Transverse colon (tissue), 4 donors: ENCODE measurements at regions not wholly inside any gene's neighbourhood (a gene's known extent, or its start where the extent isn't known, plus 50 kb on each side); places are given as distances from the start of the nearest gene placed in this dataset.

Source experiments
- DNase-seq: peaks from one replicate; pipeline ENCODE4 v3.0.0-alpha.2; 2019
- H3K27ac ChIP-seq, 4 donors: fragments of 200-600 bp; sonication (generic); 2 replicates each; pipeline ENCODE4 v1.5.1; 2016 to 2018; ENCODE audit warnings: inconsistent platforms in 4 of 4
- H3K27me3 ChIP-seq: fragments of 200-600 bp; sonication (generic); 2 replicates; pipeline ENCODE4 v1.5.1; 2017; ENCODE audit warnings: inconsistent platforms
- H3K36me3 ChIP-seq, 4 donors: fragments of 200-600 bp; sonication (generic); 2 replicates each; pipeline ENCODE4 v1.5.1; 2017 to 2019; ENCODE audit warnings: inconsistent platforms in 4 of 4
- H3K4me1 ChIP-seq, 4 donors: fragments of 200-600 bp; sonication (generic); 2 replicates each; pipeline ENCODE4 v1.5.1; 2017 to 2020; ENCODE audit warnings: inconsistent platforms in 4 of 4
- H3K4me3 ChIP-seq, 4 donors: fragments of 200-600 bp; sonication (generic); 1 replicate in 1 of 4; 2 replicates in 3 of 4; pipeline versions ENCODE4 v1.5.1 to v1.6.1; 2017 to 2019; ENCODE audit warnings: inconsistent platforms in 4 of 4
- H3K9me3 ChIP-seq, 2 donors: fragments of 200-600 bp; sonication (generic); 2 replicates each; pipeline ENCODE4 v1.5.1; 2017 to 2019; ENCODE audit warnings: inconsistent platforms in 2 of 2
- EP300 ChIP-seq: sonication (generic); formaldehyde crosslinking; IDR thresholded peaks from one replicate; pipeline ENCODE4 v1.6.1; 2017; ENCODE audit warnings: antibody characterized with exemption, low read depth
- POLR2A ChIP-seq: fragments of 450-650 bp; IDR thresholded peaks from one replicate; pipeline ENCODE4 v1.6.1; 2016; ENCODE audit warnings: antibody characterized with exemption, mild to moderate bottlenecking, moderate library complexity
- POLR2AphosphoS5 ChIP-seq, 3 donors: sonication (generic); formaldehyde crosslinking; IDR thresholded peaks; one replicate each; pipeline ENCODE4 v1.6.1; 2016; ENCODE audit warnings: antibody characterized with exemption in 3 of 3
- WGBS, 2 donors: methylation state at CpG; one replicate each; pipeline ENCODE4 v1.1.5; 2018; ENCODE audit warnings: low coverage in 1 of 2; 5-methylcytosine and 5-hydroxymethylcytosine counted together
- in situ Hi-C, 4 donors: fragments of 200-750 bp; cut with MboI; loops; one replicate each; pipeline versions ENCODE4 v1.15.0 to v1.15.1; 2017; ENCODE audit warnings: low sequenced_read_pairs in 3 of 4, low pct_ligation_motif_present in 1 of 4, low pct_unique_long_range_greater_than_20kb in 1 of 4
- intact Hi-C: fragments of 100-400 bp; cut with DNase I; formaldehyde crosslinking; loops from one replicate; pipeline ENCODE4 v1.15.1; 2023; ENCODE audit warnings: low total_unique reads
- TF ChIP-seq, protein P1 (sequence below), 5 experiments: fragments of 200-600 bp in 3 of 5; fragments of 450-650 bp in 2 of 5; sonication (generic) in 3 of 5; IDR thresholded peaks; 1 replicate in 2 of 5; 2 replicates in 3 of 5; pipeline ENCODE4 v1.5.1; 2016 to 2017; ENCODE audit warnings: antibody characterized with exemption in 5 of 5, inconsistent platforms in 3 of 5, mild to moderate bottlenecking in 2 of 5, moderate library complexity in 1 of 5

DNA sequence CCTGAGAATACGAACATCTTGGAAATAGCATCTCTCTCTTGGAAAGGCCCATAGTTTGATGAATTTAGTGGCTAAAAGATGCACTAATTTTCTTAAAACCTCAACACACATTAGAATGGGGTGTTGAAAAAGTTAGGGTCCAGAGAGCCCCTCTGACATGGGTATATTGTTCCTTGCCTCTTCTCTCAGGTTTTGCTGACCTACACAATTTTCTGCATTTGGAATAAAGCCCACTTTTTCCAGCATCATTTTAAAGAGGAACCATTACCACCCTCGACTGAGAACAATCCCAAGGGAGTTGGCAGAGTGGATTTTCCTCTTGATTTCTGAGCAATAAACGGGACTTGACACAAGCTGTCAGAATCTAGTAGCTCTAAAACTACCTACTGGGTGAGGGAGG is 156.1 kb downstream of the PMP22 start:
- Histone ChIP-seq H3K9me3 (no peaks in the 10 kb centered on the region), H3K27ac (no peak overlapping the region), H3K36me3 (no peaks in the 10 kb centered on the region), H3K4me3 (no peak overlapping the region), H3K27me3 (no peaks in the 10 kb centered on the region), H3K4me1 (peaks cover 6 to 12% (median 10%) of the 10 kb centered on the region in 4 donors)
- 76 to 80% methylated on average over 1 to 3 of the region's 3 CpGs for WGBS, 2 donors
- no peak for DNase-seq
- intact Hi-C loops (no loop called here), in situ Hi-C loops (no loop called here)
- TF ChIP-seq POLR2A (no peak), POLR2AphosphoS5 (IDR thresholded peaks at IDR 0.05) (no peak)

GRCh38 chr17:15106540-15106939 is 158.6 kb downstream of the PMP22 start:
- DNase-seq = no peak
- Histone ChIP-seq H3K9me3 (no peaks in the 10 kb centered on the region), H3K4me1 (no peaks in the 10 kb centered on the region), H3K36me3 (no peaks in the 10 kb centered on the region), H3K27ac (no peak overlapping the region), H3K4me3 (no peak overlapping the region), H3K27me3 (no peaks in the 10 kb centered on the region)
- in situ Hi-C loops (no loop called here), intact Hi-C loops (no loop called here)
- WGBS, 2 donors = 29 to 49% methylated on average over 1 to 3 of the region's 3 CpGs
- TF ChIP-seq POLR2AphosphoS5 (IDR thresholded peaks at IDR 0.05) (no peak), EP300 (no peak), POLR2A (no peak)
- TF ChIP-seq, protein P1, sequence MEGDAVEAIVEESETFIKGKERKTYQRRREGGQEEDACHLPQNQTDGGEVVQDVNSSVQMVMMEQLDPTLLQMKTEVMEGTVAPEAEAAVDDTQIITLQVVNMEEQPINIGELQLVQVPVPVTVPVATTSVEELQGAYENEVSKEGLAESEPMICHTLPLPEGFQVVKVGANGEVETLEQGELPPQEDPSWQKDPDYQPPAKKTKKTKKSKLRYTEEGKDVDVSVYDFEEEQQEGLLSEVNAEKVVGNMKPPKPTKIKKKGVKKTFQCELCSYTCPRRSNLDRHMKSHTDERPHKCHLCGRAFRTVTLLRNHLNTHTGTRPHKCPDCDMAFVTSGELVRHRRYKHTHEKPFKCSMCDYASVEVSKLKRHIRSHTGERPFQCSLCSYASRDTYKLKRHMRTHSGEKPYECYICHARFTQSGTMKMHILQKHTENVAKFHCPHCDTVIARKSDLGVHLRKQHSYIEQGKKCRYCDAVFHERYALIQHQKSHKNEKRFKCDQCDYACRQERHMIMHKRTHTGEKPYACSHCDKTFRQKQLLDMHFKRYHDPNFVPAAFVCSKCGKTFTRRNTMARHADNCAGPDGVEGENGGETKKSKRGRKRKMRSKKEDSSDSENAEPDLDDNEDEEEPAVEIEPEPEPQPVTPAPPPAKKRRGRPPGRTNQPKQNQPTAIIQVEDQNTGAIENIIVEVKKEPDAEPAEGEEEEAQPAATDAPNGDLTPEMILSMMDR (IDR thresholded peaks at IDR 0.05) = no peak

- TF ChIP-seq POLR2A (no peak), EP300 (no peak), POLR2AphosphoS5 (IDR thresholded peaks at IDR 0.05) (no peak)
- TF ChIP-seq, protein P1 (IDR thresholded peaks at IDR 0.05) = no peak
- in situ Hi-C loops = no loop called here
- 90 to 100% methylated on average over 4 of the region's 4 CpGs for WGBS, 2 donors
These were observed 161.3 kb downstream of the PMP22 start for GRCh38 chr17:15103785-15104184.

DNA sequence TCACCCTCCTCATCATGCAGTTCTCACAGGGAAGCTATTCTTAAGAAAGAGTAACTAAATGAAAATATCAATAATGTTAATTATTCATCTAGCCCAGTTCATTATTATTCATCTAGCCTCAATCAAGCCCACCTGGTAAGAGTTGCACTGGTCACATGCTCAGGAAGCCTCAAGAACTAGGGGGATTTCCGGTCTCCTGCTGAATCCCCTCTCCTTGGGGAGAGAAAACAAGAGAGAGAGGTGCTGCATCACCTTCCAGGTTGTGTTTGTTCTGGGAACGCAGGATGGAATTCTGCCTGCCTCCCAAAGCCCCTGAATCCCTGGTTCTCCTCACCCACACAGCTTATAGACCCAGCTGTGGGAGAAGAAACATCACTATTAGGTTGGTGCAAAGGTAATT is 164.0 kb downstream of the PMP22 start:
- DNase-seq = no peak
- Histone ChIP-seq H3K27me3 (no peaks in the 10 kb centered on the region), H3K27ac (no peak overlapping the region), H3K9me3 (no peaks in the 10 kb centered on the region), H3K4me3 (no peak overlapping the region), H3K4me1 (no peaks in the 10 kb centered on the region), H3K36me3 (no peaks in the 10 kb centered on the region)
- intact Hi-C loops = no loop called here
- WGBS, 2 donors = 79 to 100% methylated on average over 2 of the region's 2 CpGs
- TF ChIP-seq POLR2A (no peak), POLR2AphosphoS5 (IDR thresholded peaks at IDR 0.05) (no peak), EP300 (no peak)
- TF ChIP-seq, protein P1 (IDR thresholded peaks at IDR 0.05) = no peak
- in situ Hi-C loops = no loop called here

More at GRCh38 chr17:15103785-15104184, 161.3 kb downstream of the PMP22 start:
- H3K36me3 ChIP-seq = no peaks in the 10 kb centered on the region
- no peak for DNase-seq
- no peak overlapping the region for H3K27ac ChIP-seq
- H3K9me3 ChIP-seq = no peaks in the 10 kb centered on the region
- no peak overlapping the region for H3K4me3 ChIP-seq
- H3K4me1 ChIP-seq = no peaks in the 10 kb centered on the region
- H3K27me3 ChIP-seq = no peaks in the 10 kb centered on the region
- intact Hi-C loops = no loop called here

DNA sequence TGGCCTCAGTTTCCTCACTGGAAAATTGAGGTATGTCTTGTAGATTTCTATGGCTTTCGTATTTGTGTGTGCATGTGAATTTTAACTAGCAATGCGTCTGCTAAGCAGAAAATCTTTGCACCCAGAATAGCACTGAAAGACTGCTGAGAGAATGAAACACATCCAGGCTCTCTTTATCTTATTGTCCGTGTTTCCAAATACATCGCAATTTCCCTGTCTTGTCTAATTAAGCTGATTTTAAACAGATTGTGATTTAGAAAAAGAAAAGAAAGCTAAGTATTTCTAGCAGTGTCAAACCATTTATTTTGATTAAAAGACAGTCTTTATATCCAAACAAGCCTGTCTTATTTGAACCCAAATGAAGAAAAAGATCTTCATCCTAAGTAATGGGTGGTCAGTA is 168.6 kb downstream of the PMP22 start:
- Histone ChIP-seq H3K36me3 (no peaks in the 10 kb centered on the region), H3K9me3 (no peaks in the 10 kb centered on the region), H3K27ac (no peak overlapping the region), H3K27me3 (no peaks in the 10 kb centered on the region), H3K4me3 (no peak overlapping the region), H3K4me1 (no peaks in the 10 kb centered on the region)
- DNase-seq = no peak
- intact Hi-C loops = no loop called here
- 84 to 87% methylated on average over 4 of the region's 4 CpGs for WGBS, 2 donors
- in situ Hi-C loops = no loop called here
- TF ChIP-seq, protein P1 (IDR thresholded peaks at IDR 0.05) = no peak
- TF ChIP-seq EP300 = no peak
- TF ChIP-seq POLR2AphosphoS5 (IDR thresholded peaks at IDR 0.05) = no peak
- TF ChIP-seq POLR2A = no peak
